GM23248 (cell line): ENCODE measurements at regions not wholly inside any gene's neighbourhood (a gene's known extent, or its start where the extent isn't known, plus 50 kb on each side); places are given as distances from the start of the nearest gene placed in this dataset.

Experiments used
- EZH2 ChIP-seq: fragments of 200-600 bp; sonication (generic); IDR thresholded peaks from 2 replicates; pipeline ENCODE4 v1.6.1; 2018; ENCODE audit warnings: antibody characterized with exemption, mild to moderate bottlenecking; ENCODE audit not compliant: insufficient read depth, poor library complexity, severe bottlenecking
- EZH2phosphoT487 ChIP-seq: fragments of 200-600 bp; sonication (generic); IDR thresholded peaks from 2 replicates; pipeline ENCODE4 v1.6.1; 2018; ENCODE audit warnings: antibody characterized with exemption, moderate library complexity, mild to moderate bottlenecking, low read depth; ENCODE audit not compliant: insufficient read depth

- TF ChIP-seq EZH2, result no peak
- no peak for TF ChIP-seq EZH2phosphoT487
These were observed 93.7 kb upstream of the KLHL29 start for GRCh38 chr2:23291239-23291638.
